NCI-H1436 treated with DMSO at 0.1 percent for 48 hours (cell line): ENCODE measurements at regions not wholly inside any gene's neighbourhood (a gene's known extent, or its start where the extent isn't known, plus 50 kb on each side); places are given as distances from the start of the nearest gene placed in this dataset.
"Not testable (repeated sequence)": the region's sequence is repeated elsewhere in the genome, so short reads cannot be mapped to it uniquely, and the experiment has no call there.

Source experiments
- DNase-seq: peaks from one replicate; lab custom pipeline; 2025; lab: John Stamatoyannopoulos, UW

DNA sequence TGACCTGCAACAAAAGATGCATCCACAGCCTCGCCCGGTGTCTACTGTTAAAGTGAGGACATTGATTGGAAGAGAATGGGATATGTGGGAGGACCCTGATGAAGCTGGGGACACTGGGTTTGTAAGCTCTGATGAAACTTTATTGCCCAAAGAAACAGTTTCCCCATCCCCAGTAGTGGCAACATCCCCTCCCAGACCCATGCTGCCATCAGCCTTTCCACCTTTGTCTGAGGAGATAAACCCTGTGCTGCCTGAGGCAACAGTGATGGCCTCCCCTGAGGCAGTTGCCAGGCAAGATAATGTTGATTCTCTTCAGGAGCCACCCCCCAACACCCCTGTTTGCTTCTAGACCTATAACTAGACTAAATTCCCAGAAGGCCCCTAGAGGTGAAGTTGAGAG lies 234.0 kb downstream of the TFAP2B start:
- not testable (repeated sequence) for DNase-seq

DNA sequence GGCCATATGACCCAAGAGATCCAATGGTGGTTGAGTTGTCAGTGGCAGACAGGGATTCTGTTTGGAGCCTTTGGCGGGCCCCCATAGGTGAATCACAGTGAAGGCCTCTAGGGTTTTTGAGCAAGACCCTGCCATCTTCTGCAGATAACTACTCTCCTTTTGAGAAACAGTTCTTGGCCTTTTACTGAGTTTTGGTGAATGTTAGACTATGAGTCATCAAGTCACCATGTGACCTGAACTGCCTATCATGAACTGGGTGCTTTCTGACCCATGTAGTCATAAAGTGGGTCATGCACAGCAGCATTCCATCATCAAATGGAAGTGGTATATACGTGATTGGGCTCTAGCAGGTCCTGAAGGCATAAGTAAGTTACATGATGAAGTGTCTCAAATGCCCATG lies 236.6 kb downstream of the TFAP2B start:
- DNase-seq = not testable (repeated sequence)

GRCh38 chr6:51057296-51057695 lies 238.6 kb downstream of the TFAP2B start:
- no peak for DNase-seq

DNA sequence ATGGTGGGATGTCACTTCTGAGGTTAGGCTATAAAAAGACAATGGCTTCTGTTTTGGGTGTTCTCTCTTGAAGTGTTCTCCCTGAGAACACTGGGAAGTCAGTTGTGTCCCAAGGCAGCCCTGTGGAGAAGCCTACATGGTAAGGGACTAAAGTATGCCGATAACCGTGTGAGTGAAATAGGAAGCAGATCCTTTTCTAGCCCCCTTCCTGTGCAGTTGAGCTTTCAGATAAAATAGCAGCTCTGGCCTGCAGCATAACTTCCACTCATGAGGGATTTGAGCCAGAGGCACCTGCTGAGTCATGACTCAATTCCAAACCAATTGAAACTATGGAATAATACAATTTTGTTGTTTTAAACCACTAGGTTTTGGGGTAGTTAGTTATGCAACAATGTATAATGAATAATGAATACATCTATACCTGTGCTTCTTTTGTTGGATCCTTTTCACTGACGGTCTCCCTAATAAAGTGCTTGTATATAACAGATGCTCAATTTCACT lies 241.6 kb downstream of the TFAP2B start:
- no peak for DNase-seq

DNA sequence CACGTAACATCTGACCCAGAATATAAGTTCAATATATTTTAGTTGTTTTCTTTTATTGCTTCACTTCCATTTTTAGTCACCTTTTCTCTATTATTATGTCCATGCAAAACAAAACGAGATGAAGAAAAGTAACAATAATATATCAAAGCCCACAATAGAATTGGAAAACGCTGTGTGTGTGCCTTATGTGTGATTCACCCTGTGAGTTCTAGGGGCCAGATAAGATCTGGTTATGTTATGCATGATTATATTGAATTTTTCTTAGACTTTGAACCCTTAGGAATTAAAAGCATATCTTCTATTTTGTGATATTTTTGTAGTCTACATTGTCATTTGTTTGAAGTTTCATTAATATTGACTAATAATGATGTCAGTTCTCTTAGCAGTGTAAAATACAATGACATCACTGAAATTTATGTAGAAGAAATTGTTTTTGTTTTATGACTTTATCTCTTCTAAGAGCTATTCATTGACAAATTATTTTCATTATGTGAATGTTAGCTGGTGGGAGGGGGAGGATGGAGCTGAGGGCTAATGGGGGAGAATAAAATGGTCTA lies 243.6 kb downstream of the TFAP2B start:
- no peak for DNase-seq

DNA sequence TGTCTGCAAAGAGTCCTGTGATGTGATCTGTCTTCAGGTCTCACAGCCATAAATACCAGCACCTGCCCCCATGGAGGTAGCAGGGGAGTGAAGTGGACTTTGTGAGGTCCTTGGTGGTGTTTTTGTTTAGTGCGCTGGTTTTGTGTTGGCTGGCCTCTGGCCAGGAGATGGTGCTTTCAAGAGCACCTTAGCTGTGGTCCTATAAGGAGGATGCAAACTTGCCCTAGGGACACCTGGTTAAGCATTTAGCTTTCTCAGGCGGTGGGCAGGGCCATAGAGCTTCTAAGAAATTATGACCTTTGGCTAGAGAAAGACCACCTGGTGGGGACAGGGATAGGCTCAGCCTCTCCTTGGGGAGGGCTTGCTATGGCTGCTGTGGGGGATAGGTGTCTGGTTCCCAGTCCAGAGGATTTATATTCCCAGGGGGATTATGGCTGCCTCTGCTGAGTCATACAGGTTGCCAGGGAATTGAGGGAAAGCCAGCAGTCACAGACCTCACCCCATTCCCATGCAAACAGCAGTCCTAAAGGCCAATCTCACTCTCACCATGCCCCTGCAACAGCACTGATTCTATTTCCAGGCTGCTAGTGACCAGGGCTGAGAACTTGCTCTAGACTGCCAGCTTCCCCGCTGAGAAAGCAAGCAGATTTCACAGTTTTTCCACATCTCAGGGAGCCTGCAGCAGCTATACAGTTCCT lies 259.3 kb downstream of the TFAP2B start:
- DNase-seq = no peak

DNA sequence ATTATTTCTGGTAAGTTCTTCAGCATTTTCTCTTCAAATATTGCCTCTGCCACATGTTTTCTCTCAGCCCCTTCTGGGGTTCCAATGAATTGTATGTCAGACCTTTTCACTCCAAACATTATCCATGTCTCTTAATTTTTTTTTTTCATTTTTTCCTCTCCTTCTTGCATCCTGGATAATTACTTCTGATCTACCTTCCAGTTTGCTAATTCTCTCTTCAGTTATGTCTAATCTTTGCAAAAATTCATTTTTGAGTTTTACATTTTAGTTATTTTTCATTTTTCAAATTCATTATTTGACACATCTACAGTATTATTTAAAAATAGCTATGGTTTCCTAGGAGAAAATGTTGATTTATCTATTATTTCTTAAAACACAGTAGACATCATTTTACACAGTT lies 271.7 kb downstream of the TFAP2B start:
- no peak for DNase-seq

DNA sequence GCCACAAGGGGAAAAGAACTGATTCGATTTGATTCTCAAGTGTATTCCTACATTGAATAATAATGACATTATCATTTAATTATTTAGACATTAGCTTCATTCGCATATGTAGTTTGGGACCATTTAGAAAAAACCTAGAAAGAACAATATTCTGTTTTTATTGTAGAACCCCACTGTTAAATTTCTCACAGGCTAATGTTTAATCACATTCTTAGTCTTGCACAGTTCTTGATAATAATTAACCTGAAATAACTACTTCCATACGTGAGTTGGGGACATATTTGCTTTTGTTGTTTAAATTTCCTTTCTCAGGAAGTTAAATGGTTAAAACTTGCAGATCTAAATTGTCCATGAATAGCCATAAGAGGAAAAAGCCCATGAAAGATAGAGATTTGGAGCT lies 275.2 kb downstream of the TFAP2B start:
- no peak for DNase-seq

GRCh38 chr6:51094271-51094670 lies 275.6 kb downstream of the TFAP2B start:
- DNase-seq = no peak

GRCh38 chr6:51098246-51098645 lies 279.6 kb downstream of the TFAP2B start:
- DNase-seq = no peak

- DNase-seq = no peak
Observed at GRCh38 chr6:51098791-51099190, 280.1 kb downstream of the TFAP2B start.

GRCh38 chr6:51099201-51099600 lies 280.5 kb downstream of the TFAP2B start:
- DNase-seq = no peak

DNA sequence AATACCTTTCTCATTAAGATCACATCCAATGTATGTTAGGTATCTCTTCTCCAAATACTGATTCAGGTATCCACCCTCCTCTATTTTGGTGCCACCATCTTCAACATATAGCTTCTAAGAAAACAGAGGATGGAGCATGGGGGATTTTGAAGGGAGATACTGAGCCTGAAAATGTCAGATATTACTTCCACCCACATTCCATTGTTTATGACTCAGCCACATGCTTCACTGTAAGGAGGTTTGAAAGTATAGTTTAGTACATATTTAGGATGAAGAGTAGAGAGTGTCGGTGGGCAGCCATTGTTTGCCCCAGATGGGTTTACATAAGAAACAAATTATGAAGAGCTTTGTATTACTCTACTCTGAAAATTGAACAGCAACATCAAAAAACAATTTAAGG lies 286.7 kb downstream of the TFAP2B start:
- DNase-seq = no peak

GRCh38 chr6:51107769-51108203 lies 289.1 kb downstream of the TFAP2B start:
- no peak for DNase-seq

GRCh38 chr6:51108563-51109234 lies 290.0 kb downstream of the TFAP2B start:
- DNase-seq = no peak

GRCh38 chr6:51112731-51113130 lies 294.1 kb downstream of the TFAP2B start:
- DNase-seq = no peak

- no peak for DNase-seq
Observed at GRCh38 chr6:51116723-51117122, 298.1 kb downstream of the TFAP2B start.

- DNase-seq = no peak
Observed at GRCh38 chr6:51118792-51119191, 300.1 kb downstream of the TFAP2B start.

DNA sequence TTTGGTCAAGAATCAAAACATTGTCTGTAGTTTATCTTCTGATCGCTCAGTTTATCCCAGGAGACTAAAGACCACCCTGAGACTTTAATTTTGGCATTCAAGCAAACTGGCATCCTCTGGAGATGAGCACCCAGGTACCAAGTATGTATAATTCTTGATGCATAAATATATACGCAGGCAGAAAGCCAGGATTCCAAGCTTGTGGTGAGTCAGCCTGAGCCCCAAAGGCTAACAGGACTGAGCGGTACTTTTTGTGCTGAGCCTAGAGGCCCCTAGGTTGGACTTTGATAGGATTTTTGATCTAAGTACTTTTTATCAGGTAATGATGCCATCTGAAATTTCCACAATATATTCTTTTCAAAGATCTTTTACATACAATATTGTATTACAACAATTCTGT lies 301.3 kb downstream of the TFAP2B start:
- no peak for DNase-seq

DNA sequence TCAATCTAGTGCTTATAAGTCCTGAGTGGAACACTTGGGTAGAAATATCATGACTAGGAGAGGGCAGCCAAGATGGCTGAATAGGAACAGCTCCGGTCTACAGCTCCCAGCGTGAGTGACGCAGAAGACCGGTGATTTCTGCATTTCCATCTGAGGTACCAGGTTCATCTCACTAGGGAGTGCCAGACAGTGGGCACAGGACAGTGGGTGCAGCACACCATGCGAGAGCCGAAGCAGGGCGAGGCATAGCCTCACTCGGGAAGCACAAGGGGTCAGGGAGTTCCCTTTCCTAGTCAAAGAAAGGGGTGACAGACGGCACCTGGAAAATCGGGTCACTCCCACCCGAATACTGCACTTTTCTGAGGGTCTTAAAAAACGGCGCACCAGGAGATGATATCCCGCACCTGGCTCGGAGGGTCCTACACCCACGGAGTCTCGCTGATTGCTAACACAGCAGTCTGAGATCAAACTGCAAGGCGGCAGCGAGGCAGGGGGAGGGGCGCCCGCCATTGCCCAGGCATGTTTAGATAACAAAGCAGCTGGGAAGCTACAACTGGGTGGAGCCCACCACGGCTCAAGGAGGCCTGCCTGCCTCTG lies 302.8 kb downstream of the TFAP2B start:
- not testable (repeated sequence) for DNase-seq

DNA sequence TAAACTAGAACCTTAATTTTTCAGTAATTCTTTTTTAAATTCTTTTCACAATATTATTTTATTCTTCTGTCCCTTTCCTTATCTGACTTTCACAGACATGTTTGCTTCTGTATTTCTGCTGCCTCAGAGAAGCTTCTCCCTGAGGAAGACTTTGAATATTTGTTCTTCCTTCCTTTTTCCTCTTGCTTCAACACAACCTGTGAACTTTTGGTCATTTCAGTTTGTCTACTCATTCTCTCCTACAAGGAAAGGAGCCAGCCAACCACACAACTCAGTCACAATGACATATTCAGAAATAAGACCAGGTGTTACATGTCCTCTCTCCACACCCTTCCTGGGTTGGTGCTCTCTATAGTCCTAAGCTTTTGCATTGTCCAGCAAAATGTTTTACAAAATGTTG lies 310.4 kb downstream of the TFAP2B start:
- no peak for DNase-seq

DNA sequence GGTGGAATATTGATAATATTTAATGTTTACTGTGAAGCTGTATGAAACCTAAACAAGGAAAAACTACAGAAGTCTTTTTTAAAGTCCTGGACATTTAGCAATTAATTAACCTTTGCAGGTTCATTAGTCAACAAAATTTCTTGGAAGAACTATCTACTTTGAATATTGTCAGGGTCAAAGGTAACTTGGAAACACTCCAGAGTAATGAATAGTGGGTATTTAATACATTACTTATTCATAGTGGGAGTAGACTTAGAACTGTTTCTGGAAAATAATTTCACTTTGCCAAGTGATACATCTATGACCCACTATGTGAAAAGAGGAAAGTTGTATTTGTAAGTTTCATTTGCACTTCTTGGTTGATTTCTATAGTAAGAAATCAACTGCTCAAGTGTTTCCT lies 319.1 kb downstream of the TFAP2B start:
- no peak for DNase-seq

- DNase-seq = no peak
Observed at GRCh38 chr6:51139950-51140385, 321.3 kb downstream of the TFAP2B start.
